CD8-positive, alpha-beta memory T cell (primary cell): ENCODE measurements at regions not wholly inside any gene's neighbourhood (a gene's known extent, or its start where the extent isn't known, plus 50 kb on each side); places are given as distances from the start of the nearest gene placed in this dataset.
A peak's percentile ranks its signal among the peaks of the same experiment; 100 is the strongest.

ENCODE experiments used
- CTCF ChIA-PET: fragments of 350-600 bp; sonication (Branson Sonifier 250); formaldehyde crosslinking; loops from one replicate; lab custom pipeline; 2021; ENCODE audit warnings: antibody characterized with exemption; lab: Charles Lee
- POLR2A ChIA-PET: fragments of 350-600 bp; sonication (Branson Sonifier 250); formaldehyde crosslinking; loops from one replicate; lab custom pipeline; 2021; ENCODE audit warnings: antibody characterized with exemption; lab: Charles Lee
- DNase-seq, 5 donors: peaks; one replicate each; pipeline versions ENCODE4 v3.0.0 to v3.0.0-alpha.2; 2020 to 2022; ENCODE audit warnings: mixed read lengths in 1 of 5
- H3K27ac ChIP-seq: one replicate; pipeline ENCODE4 v1.7.0; 2013; ENCODE audit warnings: low read depth, mild to moderate bottlenecking, low read length, moderate library complexity
- H3K27me3 ChIP-seq: 2 replicates; pipeline ENCODE4 v1.7.0; 2013; ENCODE audit warnings: low read length, mild to moderate bottlenecking; ENCODE audit not compliant: insufficient read depth, poor library complexity, severe bottlenecking
- H3K36me3 ChIP-seq: 2 replicates; pipeline ENCODE4 v1.7.0; 2013; ENCODE audit warnings: mild to moderate bottlenecking, low read length, moderate library complexity; ENCODE audit not compliant: insufficient read depth
- H3K4me1 ChIP-seq: 2 replicates; pipeline ENCODE4 v1.7.0; 2013; ENCODE audit warnings: mild to moderate bottlenecking, low read length, moderate library complexity; ENCODE audit not compliant: insufficient read depth
- H3K4me3 ChIP-seq: 2 replicates; pipeline ENCODE4 v1.7.0; 2013; ENCODE audit warnings: mild to moderate bottlenecking, low read length
- H3K9me3 ChIP-seq: 2 replicates; pipeline ENCODE4 v1.7.0; 2013; ENCODE audit warnings: mild to moderate bottlenecking, low read length
- H3K27ac Mint-ChIP-seq, 8 donors: one replicate each; pipeline ENCODE4 v1.8.0; 2020 to 2021; ENCODE audit warnings: mixed read lengths in 8 of 8, mild to moderate bottlenecking in 6 of 8, inconsistent platforms in 3 of 8, moderate library complexity in 3 of 8
- H3K27me3 Mint-ChIP-seq, 2 donors: one replicate each; pipeline ENCODE4 v1.8.0; 2020 to 2021; ENCODE audit warnings: mixed read lengths in 2 of 2, mild to moderate bottlenecking in 1 of 2, moderate library complexity in 1 of 2
- H3K36me3 Mint-ChIP-seq, 3 donors: one replicate each; pipeline ENCODE4 v1.8.0; 2020 to 2021; ENCODE audit warnings: mixed read lengths in 3 of 3, inconsistent platforms in 1 of 3, mild to moderate bottlenecking in 1 of 3
- H3K4me1 Mint-ChIP-seq, 3 donors: one replicate each; pipeline ENCODE4 v1.8.0; 2020 to 2021; ENCODE audit warnings: mixed read lengths in 3 of 3, inconsistent platforms in 1 of 3, mild to moderate bottlenecking in 1 of 3
- H3K4me3 Mint-ChIP-seq, 7 donors: one replicate each; pipeline ENCODE4 v1.8.0; 2020 to 2021; ENCODE audit warnings: mixed read lengths in 7 of 7, mild to moderate bottlenecking in 6 of 7, moderate library complexity in 4 of 7, inconsistent platforms in 2 of 7
- H3K9me3 Mint-ChIP-seq, 5 donors: one replicate each; pipeline ENCODE4 v1.8.0; 2020 to 2022; ENCODE audit warnings: mixed read lengths in 5 of 5, mild to moderate bottlenecking in 3 of 5, moderate library complexity in 2 of 5, inconsistent platforms in 1 of 5

GRCh38 chr2:220684099-220684498, 888.0 kb downstream of the EPHA4 start:
- H3K4me1 ChIP-seq = no peaks in the 10 kb centered on the region
- DNase-seq = no peak
- H3K36me3 Mint-ChIP-seq = no peaks in the 10 kb centered on the region
- H3K4me3 ChIP-seq = no peak overlapping the region
- ChIA-PET POLR2A (no interaction called here), CTCF (interaction anchor here (2.4 kb wide), 1 partner anchor 890 kb away, joined by 11 read pairs; no protein-coding TSS in a partner anchor)
- no peaks in the 10 kb centered on the region for H3K9me3 ChIP-seq
- H3K4me3 Mint-ChIP-seq = no peak overlapping the region
- H3K27ac ChIP-seq = no peak overlapping the region
- H3K27me3 ChIP-seq = peaks cover 4% of the 10 kb centered on the region
- H3K36me3 ChIP-seq = no peaks in the 10 kb centered on the region
- H3K4me1 Mint-ChIP-seq = no peaks in the 10 kb centered on the region
- no peaks in the 10 kb centered on the region for H3K9me3 Mint-ChIP-seq
- H3K27ac Mint-ChIP-seq = no peak overlapping the region
- H3K27me3 Mint-ChIP-seq = peaks cover 13 to 26% of the 10 kb centered on the region in 2 donors

GRCh38 chr2:220687231-220687843, 884.8 kb downstream of the EPHA4 start:
- H3K27me3 Mint-ChIP-seq = peaks cover 13 to 20% of the 10 kb centered on the region in 2 donors
- no peaks in the 10 kb centered on the region for H3K9me3 ChIP-seq
- peak; percentile 21 to 71 (median 40) for DNase-seq
- H3K36me3 Mint-ChIP-seq = no peaks in the 10 kb centered on the region
- H3K4me3 Mint-ChIP-seq = peak overlapping the region in 1 of 7 donors; percentile 45
- CTCF ChIA-PET = interaction anchor here (0.6 to 1.7 kb wide), 3 partner anchors 785 to 889 kb away, joined by 3 to 14 read pairs (median 3); no protein-coding TSS in a partner anchor
- no peak overlapping the region for H3K27ac ChIP-seq
- no peaks in the 10 kb centered on the region for H3K4me1 Mint-ChIP-seq
- POLR2A ChIA-PET = no interaction called here
- H3K36me3 ChIP-seq = no peaks in the 10 kb centered on the region
- H3K9me3 Mint-ChIP-seq = no peaks in the 10 kb centered on the region
- H3K4me3 ChIP-seq = no peak overlapping the region
- H3K27ac Mint-ChIP-seq = no peak overlapping the region
- H3K4me1 ChIP-seq = no peaks in the 10 kb centered on the region
- H3K27me3 ChIP-seq = peaks cover 4% of the 10 kb centered on the region

DNA sequence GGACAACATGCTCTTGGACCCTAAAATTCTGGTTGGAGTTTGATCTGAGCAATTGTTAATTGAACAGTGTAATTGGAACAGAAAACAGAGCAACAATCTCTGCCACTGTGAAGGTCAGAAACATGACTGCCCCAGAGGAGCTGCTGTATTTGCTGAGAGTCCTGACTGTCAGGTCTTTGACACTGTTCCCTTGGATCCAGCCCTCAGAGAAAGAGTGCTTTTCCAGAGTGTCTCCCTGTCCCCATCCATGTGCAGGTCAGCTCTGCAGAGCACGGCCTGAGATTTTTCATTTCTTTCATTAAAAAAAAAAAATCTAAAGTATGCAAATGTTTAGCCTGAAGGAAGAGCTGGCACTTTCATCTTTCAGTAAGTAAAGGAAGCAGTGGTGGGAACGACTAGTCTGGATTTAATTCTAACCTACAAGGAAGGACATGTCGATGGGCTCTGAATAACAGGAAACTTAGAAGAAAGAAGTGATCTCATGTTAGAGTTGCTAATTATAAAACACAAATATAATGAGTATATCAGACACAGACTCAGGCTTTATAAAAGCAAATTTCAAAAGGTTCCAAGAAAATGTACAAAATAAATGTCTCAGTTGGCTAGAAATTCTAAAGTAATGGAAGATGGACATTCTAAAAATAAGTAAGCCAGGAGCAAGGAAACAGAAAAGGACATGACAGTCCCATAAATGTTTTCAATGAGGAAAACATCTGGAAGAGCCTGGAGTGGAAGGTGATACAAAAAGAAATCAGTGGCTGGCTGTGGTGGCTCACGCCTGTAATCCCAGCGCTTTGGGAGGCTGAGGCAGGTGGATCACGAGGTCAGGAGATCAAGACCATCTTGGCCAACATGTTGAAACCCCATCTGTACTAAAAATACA, 876.5 kb downstream of the EPHA4 start:
- no peaks in the 10 kb centered on the region for H3K9me3 Mint-ChIP-seq
- Histone ChIP-seq H3K4me3 (no peak overlapping the region), H3K27me3 (no peaks in the 10 kb centered on the region), H3K9me3 (no peaks in the 10 kb centered on the region), H3K36me3 (no peaks in the 10 kb centered on the region), H3K4me1 (no peaks in the 10 kb centered on the region), H3K27ac (no peak overlapping the region)
- ChIA-PET POLR2A (no interaction called here), CTCF (no interaction called here)
- H3K27ac Mint-ChIP-seq = peak overlapping the region in 1 of 8 donors; percentile 13
- DNase-seq = no peak
- no peaks in the 10 kb centered on the region for H3K4me1 Mint-ChIP-seq
- H3K4me3 Mint-ChIP-seq = no peak overlapping the region
- peaks cover 7 to 16% of the 10 kb centered on the region in 2 donors for H3K27me3 Mint-ChIP-seq
- H3K36me3 Mint-ChIP-seq = no peaks in the 10 kb centered on the region

DNA sequence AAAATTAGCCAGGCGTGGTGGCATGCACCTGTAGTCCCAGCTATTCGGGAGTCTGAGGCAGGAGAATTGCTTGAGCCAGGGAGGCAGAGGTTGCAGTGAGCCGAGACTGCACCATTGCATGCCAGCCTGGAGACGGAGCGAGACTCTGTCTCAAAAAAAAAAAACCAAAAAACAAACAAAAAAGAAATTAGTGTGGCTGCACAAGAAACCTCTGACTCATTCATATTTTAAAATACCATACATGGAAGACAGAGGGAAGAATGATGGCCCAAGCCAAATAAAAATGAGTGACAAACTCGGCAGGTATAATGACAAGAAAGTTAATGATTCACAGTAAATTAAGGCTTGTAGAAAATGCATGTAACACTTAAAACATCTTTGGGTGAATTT, 875.8 kb downstream of the EPHA4 start:
- POLR2A ChIA-PET = no interaction called here
- Mint-ChIP-seq H3K27ac (no peak overlapping the region), H3K27me3 (peaks cover 7 to 16% of the 10 kb centered on the region in 2 donors), H3K4me3 (no peak overlapping the region), H3K36me3 (no peaks in the 10 kb centered on the region), H3K4me1 (no peaks in the 10 kb centered on the region), H3K9me3 (peaks cover 0 to 3% (median 0%) of the 10 kb centered on the region in 5 donors)
- H3K4me3 ChIP-seq = no peak overlapping the region
- no peak for DNase-seq
- H3K9me3 ChIP-seq = no peaks in the 10 kb centered on the region
- H3K36me3 ChIP-seq = no peaks in the 10 kb centered on the region
- H3K27ac ChIP-seq = no peak overlapping the region
- no peaks in the 10 kb centered on the region for H3K4me1 ChIP-seq
- CTCF ChIA-PET = no interaction called here
- no peaks in the 10 kb centered on the region for H3K27me3 ChIP-seq

GRCh38 chr2:220697011-220697410, 875.1 kb downstream of the EPHA4 start:
- H3K9me3 ChIP-seq = no peaks in the 10 kb centered on the region
- ChIA-PET CTCF (interaction anchor here (0.7 kb wide), 1 partner anchor 893 kb away, joined by 3 read pairs; no protein-coding TSS in a partner anchor), POLR2A (interaction anchor here (0.6 kb wide), 1 partner anchor 771 kb away, joined by 5 read pairs; no protein-coding TSS in a partner anchor)
- Mint-ChIP-seq H3K9me3 (peaks cover 0 to 6% (median 0%) of the 10 kb centered on the region in 5 donors), H3K4me1 (no peaks in the 10 kb centered on the region), H3K27me3 (peaks cover 7 to 16% of the 10 kb centered on the region in 2 donors), H3K36me3 (no peaks in the 10 kb centered on the region), H3K27ac (no peak overlapping the region), H3K4me3 (no peak overlapping the region)
- no peak overlapping the region for H3K4me3 ChIP-seq
- DNase-seq = no peak
- no peak overlapping the region for H3K27ac ChIP-seq
- H3K36me3 ChIP-seq = no peaks in the 10 kb centered on the region
- no peaks in the 10 kb centered on the region for H3K27me3 ChIP-seq
- no peaks in the 10 kb centered on the region for H3K4me1 ChIP-seq

DNA sequence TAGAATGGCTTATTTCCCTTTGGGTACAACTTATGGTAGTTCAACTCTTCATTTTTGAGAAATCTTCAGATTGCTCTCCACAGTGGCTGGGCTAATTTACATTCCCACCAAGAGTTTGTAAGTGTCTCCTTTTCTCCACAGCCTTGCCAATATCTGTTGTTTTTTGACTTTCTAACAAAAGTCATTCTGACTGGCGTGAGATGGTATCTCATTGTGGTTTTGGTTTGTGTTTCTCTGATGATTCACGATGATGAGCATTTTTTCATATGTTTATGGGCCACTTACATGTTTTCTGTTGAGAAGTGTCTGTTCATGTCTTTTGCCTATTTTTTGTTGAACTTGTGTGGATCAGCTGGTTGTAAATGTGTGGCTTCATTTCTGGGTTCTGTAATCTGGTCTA, 871.0 kb downstream of the EPHA4 start:
- Histone ChIP-seq H3K27me3 (no peaks in the 10 kb centered on the region), H3K36me3 (no peaks in the 10 kb centered on the region), H3K9me3 (no peaks in the 10 kb centered on the region), H3K4me3 (no peak overlapping the region), H3K27ac (no peak overlapping the region), H3K4me1 (no peaks in the 10 kb centered on the region)
- Mint-ChIP-seq H3K27me3 (peaks cover 6 to 7% of the 10 kb centered on the region in 2 donors), H3K27ac (peak overlapping the region in 1 of 8 donors; percentile 43), H3K4me3 (no peak overlapping the region), H3K4me1 (no peaks in the 10 kb centered on the region), H3K36me3 (no peaks in the 10 kb centered on the region), H3K9me3 (peaks cover 0 to 6% (median 0%) of the 10 kb centered on the region in 5 donors)
- ChIA-PET POLR2A (no interaction called here), CTCF (no interaction called here)
- DNase-seq = no peak

DNA sequence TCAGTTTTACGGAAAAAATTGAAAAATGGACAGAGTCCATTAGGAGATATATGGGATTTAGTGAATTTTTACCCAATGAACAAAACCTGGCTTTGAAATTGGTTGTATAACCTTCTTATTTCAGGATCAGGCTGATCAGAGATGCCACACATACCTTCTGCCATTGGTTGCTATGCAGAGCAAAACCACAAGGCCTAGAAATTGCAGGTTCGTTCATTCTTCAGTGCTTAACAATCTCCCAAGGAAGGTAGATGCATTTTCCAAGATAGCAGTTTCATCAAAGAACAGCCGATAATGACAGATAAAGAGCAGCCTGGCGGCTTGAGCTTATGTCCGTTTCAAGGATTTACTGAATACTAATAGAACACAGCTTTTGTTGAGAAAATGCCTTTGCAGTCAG, 868.8 kb downstream of the EPHA4 start:
- Histone ChIP-seq H3K9me3 (no peaks in the 10 kb centered on the region), H3K27me3 (no peaks in the 10 kb centered on the region), H3K4me3 (no peak overlapping the region), H3K4me1 (no peaks in the 10 kb centered on the region), H3K36me3 (no peaks in the 10 kb centered on the region), H3K27ac (no peak overlapping the region)
- ChIA-PET POLR2A (no interaction called here), CTCF (no interaction called here)
- H3K36me3 Mint-ChIP-seq = no peaks in the 10 kb centered on the region
- peaks cover 0 to 6% (median 0%) of the 10 kb centered on the region in 5 donors for H3K9me3 Mint-ChIP-seq
- no peaks in the 10 kb centered on the region for H3K4me1 Mint-ChIP-seq
- no peak for DNase-seq
- peaks cover 3% of the 10 kb centered on the region in 2 donors for H3K27me3 Mint-ChIP-seq
- H3K27ac Mint-ChIP-seq = no peak overlapping the region
- no peak overlapping the region for H3K4me3 Mint-ChIP-seq

DNA sequence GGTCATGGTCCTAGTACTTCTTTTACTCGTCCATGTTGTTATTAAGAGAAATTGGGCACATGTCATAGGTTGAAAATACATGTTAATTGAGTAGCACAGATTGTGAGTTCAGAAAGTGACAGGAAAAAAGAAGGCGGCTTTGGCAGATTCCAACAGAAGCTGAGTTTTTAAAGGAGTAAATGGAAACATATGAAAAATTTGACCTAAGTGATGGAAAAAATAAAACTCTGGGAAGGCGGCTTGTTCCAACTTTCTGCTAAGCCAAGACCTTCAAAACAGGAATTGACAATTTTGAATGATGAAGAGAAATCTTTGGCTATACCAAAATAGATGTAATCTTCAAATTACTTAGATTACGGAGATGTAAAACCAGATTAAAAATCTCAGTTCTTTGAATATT, 868.0 kb downstream of the EPHA4 start:
- H3K4me1 Mint-ChIP-seq = no peaks in the 10 kb centered on the region
- H3K4me3 ChIP-seq = no peak overlapping the region
- H3K27me3 ChIP-seq = no peaks in the 10 kb centered on the region
- H3K9me3 ChIP-seq = no peaks in the 10 kb centered on the region
- peaks cover 0 to 6% (median 0%) of the 10 kb centered on the region in 5 donors for H3K9me3 Mint-ChIP-seq
- H3K27ac ChIP-seq = no peak overlapping the region
- POLR2A ChIA-PET = no interaction called here
- H3K27me3 Mint-ChIP-seq = peaks cover 3% of the 10 kb centered on the region in 2 donors
- no peak overlapping the region for H3K27ac Mint-ChIP-seq
- no peaks in the 10 kb centered on the region for H3K36me3 Mint-ChIP-seq
- CTCF ChIA-PET = no interaction called here
- no peaks in the 10 kb centered on the region for H3K4me1 ChIP-seq
- H3K36me3 ChIP-seq = no peaks in the 10 kb centered on the region
- no peak for DNase-seq
- no peak overlapping the region for H3K4me3 Mint-ChIP-seq
